ENCODE measurements at regions not wholly inside any gene's neighbourhood (a gene's known extent, or its start where the extent isn't known, plus 50 kb on each side); places are given as distances from the start of the nearest gene placed in this dataset.

GRCh38 chr12:64998371-64999147, 122.5 kb downstream of the WIF1 start:
- no peak for DNase-seq (ENCODE audit: low read depth, low spot score)

- DNase-seq (ENCODE audit: low read depth, low spot score) = no peak
Observed at GRCh38 chr12:64999148-64999425, 122.0 kb downstream of the WIF1 start.
